Breast epithelium (tissue), 3 donors: ENCODE measurements at regions not wholly inside any gene's neighbourhood (a gene's known extent, or its start where the extent isn't known, plus 50 kb on each side); places are given as distances from the start of the nearest gene placed in this dataset.

ENCODE experiments used
- CTCF ChIP-seq, 3 donors: fragments of 450-650 bp; IDR thresholded peaks; one replicate each; pipeline ENCODE4 v1.5.1; 2016 to 2017; ENCODE audit warnings: antibody characterized with exemption in 3 of 3, mild to moderate bottlenecking in 3 of 3, moderate library complexity in 3 of 3
- POLR2A ChIP-seq: fragments of 450-650 bp; IDR thresholded peaks from one replicate; pipeline ENCODE4 v1.6.1; 2016; ENCODE audit warnings: antibody characterized with exemption, mild to moderate bottlenecking, moderate library complexity

GRCh38 chr7:127477295-127478023, 85.0 kb upstream of the ZNF800 start:
- TF ChIP-seq POLR2A (no peak), CTCF (IDR thresholded peaks at IDR 0.05) (no peak)
